ENCODE measurements at regions not wholly inside any gene's neighbourhood (a gene's known extent, or its start where the extent isn't known, plus 50 kb on each side); places are given as distances from the start of the nearest gene placed in this dataset.

GRCh38 chr15:98397419-98397818, 250.9 kb upstream of the IGF1R start:
- no peak overlapping the region for H3K27ac ChIP-seq (ENCODE audit: low read depth, low read length)
- H3K9me3 ChIP-seq (ENCODE audit: control insufficient read depth in 5 of 5, low read length in 5 of 5) = no peaks in the 10 kb centered on the region
- no peak overlapping the region for H3K4me3 ChIP-seq (ENCODE audit: low read depth in 1 of 5, low read length in 5 of 5)
- peaks cover 7 to 16% (median 15%) of the 10 kb centered on the region in 5 donors for H3K4me1 ChIP-seq (ENCODE audit: control insufficient read depth in 5 of 5, insufficient read depth in 5 of 5, low read length in 5 of 5)
- peaks cover 0 to 2% (median 0%) of the 10 kb centered on the region in 5 donors for H3K27me3 ChIP-seq (ENCODE audit: control insufficient read depth in 5 of 5, insufficient read depth in 4 of 5, low read length in 5 of 5)
- no peaks in the 10 kb centered on the region for H3K36me3 ChIP-seq (ENCODE audit: control insufficient read depth in 5 of 5, insufficient read depth in 5 of 5, low read length in 5 of 5)
- no peak overlapping the region for H3K9ac ChIP-seq (ENCODE audit: low read length in 5 of 5)

GRCh38 chr15:98398056-98398455, 250.3 kb upstream of the IGF1R start:
- H3K4me3 ChIP-seq (ENCODE audit: low read depth in 1 of 5, low read length in 5 of 5) = no peak overlapping the region
- H3K27me3 ChIP-seq (ENCODE audit: control insufficient read depth in 5 of 5, insufficient read depth in 4 of 5, low read length in 5 of 5) = peaks cover 0 to 2% (median 0%) of the 10 kb centered on the region in 5 donors
- H3K36me3 ChIP-seq (ENCODE audit: control insufficient read depth in 5 of 5, insufficient read depth in 5 of 5, low read length in 5 of 5) = no peaks in the 10 kb centered on the region
- H3K9me3 ChIP-seq (ENCODE audit: control insufficient read depth in 5 of 5, low read length in 5 of 5) = no peaks in the 10 kb centered on the region
- H3K27ac ChIP-seq (ENCODE audit: low read depth, low read length) = no peak overlapping the region
- H3K9ac ChIP-seq (ENCODE audit: low read length in 5 of 5) = no peak overlapping the region
- H3K4me1 ChIP-seq (ENCODE audit: control insufficient read depth in 5 of 5, insufficient read depth in 5 of 5, low read length in 5 of 5) = peaks cover 7 to 16% (median 15%) of the 10 kb centered on the region in 5 donors

GRCh38 chr15:98398886-98399285, 249.5 kb upstream of the IGF1R start:
- Histone ChIP-seq H3K27me3 (ENCODE audit: control insufficient read depth in 5 of 5, insufficient read depth in 4 of 5, low read length in 5 of 5) (peaks cover 0 to 2% (median 0%) of the 10 kb centered on the region in 5 donors), H3K4me3 (ENCODE audit: low read depth in 1 of 5, low read length in 5 of 5) (no peak overlapping the region), H3K9ac (ENCODE audit: low read length in 5 of 5) (no peak overlapping the region), H3K36me3 (ENCODE audit: control insufficient read depth in 5 of 5, insufficient read depth in 5 of 5, low read length in 5 of 5) (no peaks in the 10 kb centered on the region), H3K4me1 (ENCODE audit: control insufficient read depth in 5 of 5, insufficient read depth in 5 of 5, low read length in 5 of 5) (peaks cover 7 to 16% (median 15%) of the 10 kb centered on the region in 5 donors), H3K27ac (ENCODE audit: low read depth, low read length) (no peak overlapping the region), H3K9me3 (ENCODE audit: control insufficient read depth in 5 of 5, low read length in 5 of 5) (no peaks in the 10 kb centered on the region)

GRCh38 chr15:98400120-98400519, 248.2 kb upstream of the IGF1R start:
- H3K4me3 ChIP-seq (ENCODE audit: low read depth in 1 of 5, low read length in 5 of 5) = no peak overlapping the region
- H3K27ac ChIP-seq (ENCODE audit: low read depth, low read length) = no peak overlapping the region
- H3K9ac ChIP-seq (ENCODE audit: low read length in 5 of 5) = no peak overlapping the region
- peaks cover 7 to 16% (median 15%) of the 10 kb centered on the region in 5 donors for H3K4me1 ChIP-seq (ENCODE audit: control insufficient read depth in 5 of 5, insufficient read depth in 5 of 5, low read length in 5 of 5)
- no peaks in the 10 kb centered on the region for H3K36me3 ChIP-seq (ENCODE audit: control insufficient read depth in 5 of 5, insufficient read depth in 5 of 5, low read length in 5 of 5)
- H3K27me3 ChIP-seq (ENCODE audit: control insufficient read depth in 5 of 5, insufficient read depth in 4 of 5, low read length in 5 of 5) = peaks cover 0 to 2% (median 0%) of the 10 kb centered on the region in 5 donors
- no peaks in the 10 kb centered on the region for H3K9me3 ChIP-seq (ENCODE audit: control insufficient read depth in 5 of 5, low read length in 5 of 5)

- Histone ChIP-seq H3K36me3 (ENCODE audit: control insufficient read depth in 5 of 5, insufficient read depth in 5 of 5, low read length in 5 of 5) (no peaks in the 10 kb centered on the region), H3K4me3 (ENCODE audit: low read depth in 1 of 5, low read length in 5 of 5) (no peak overlapping the region), H3K27ac (ENCODE audit: low read depth, low read length) (no peak overlapping the region), H3K4me1 (ENCODE audit: control insufficient read depth in 5 of 5, insufficient read depth in 5 of 5, low read length in 5 of 5) (peaks cover 7 to 16% (median 15%) of the 10 kb centered on the region in 5 donors), H3K9me3 (ENCODE audit: control insufficient read depth in 5 of 5, low read length in 5 of 5) (no peaks in the 10 kb centered on the region), H3K27me3 (ENCODE audit: control insufficient read depth in 5 of 5, insufficient read depth in 4 of 5, low read length in 5 of 5) (peaks cover 0 to 2% (median 0%) of the 10 kb centered on the region in 5 donors), H3K9ac (ENCODE audit: low read length in 5 of 5) (no peak overlapping the region)
Observed at GRCh38 chr15:98401029-98401428, 247.3 kb upstream of the IGF1R start.

- Histone ChIP-seq H3K4me1 (ENCODE audit: control insufficient read depth in 5 of 5, insufficient read depth in 5 of 5, low read length in 5 of 5) (peaks cover 7 to 16% (median 14%) of the 10 kb centered on the region in 5 donors), H3K27me3 (ENCODE audit: control insufficient read depth in 5 of 5, insufficient read depth in 4 of 5, low read length in 5 of 5) (peaks cover 0 to 2% (median 0%) of the 10 kb centered on the region in 5 donors), H3K27ac (ENCODE audit: low read depth, low read length) (no peak overlapping the region), H3K4me3 (ENCODE audit: low read depth in 1 of 5, low read length in 5 of 5) (no peak overlapping the region), H3K36me3 (ENCODE audit: control insufficient read depth in 5 of 5, insufficient read depth in 5 of 5, low read length in 5 of 5) (no peaks in the 10 kb centered on the region), H3K9me3 (ENCODE audit: control insufficient read depth in 5 of 5, low read length in 5 of 5) (no peaks in the 10 kb centered on the region), H3K9ac (ENCODE audit: low read length in 5 of 5) (no peak overlapping the region)
Observed at GRCh38 chr15:98402486-98402885, 245.9 kb upstream of the IGF1R start.

GRCh38 chr15:98403169-98403568, 245.2 kb upstream of the IGF1R start:
- H3K9me3 ChIP-seq (ENCODE audit: control insufficient read depth in 5 of 5, low read length in 5 of 5) = no peaks in the 10 kb centered on the region
- no peaks in the 10 kb centered on the region for H3K36me3 ChIP-seq (ENCODE audit: control insufficient read depth in 5 of 5, insufficient read depth in 5 of 5, low read length in 5 of 5)
- no peak overlapping the region for H3K27ac ChIP-seq (ENCODE audit: low read depth, low read length)
- peaks cover 7 to 16% (median 14%) of the 10 kb centered on the region in 5 donors for H3K4me1 ChIP-seq (ENCODE audit: control insufficient read depth in 5 of 5, insufficient read depth in 5 of 5, low read length in 5 of 5)
- H3K9ac ChIP-seq (ENCODE audit: low read length in 5 of 5) = no peak overlapping the region
- H3K4me3 ChIP-seq (ENCODE audit: low read depth in 1 of 5, low read length in 5 of 5) = no peak overlapping the region
- H3K27me3 ChIP-seq (ENCODE audit: control insufficient read depth in 5 of 5, insufficient read depth in 4 of 5, low read length in 5 of 5) = peaks cover 0 to 2% (median 0%) of the 10 kb centered on the region in 5 donors

GRCh38 chr15:98403569-98403968, 244.8 kb upstream of the IGF1R start:
- H3K27ac ChIP-seq (ENCODE audit: low read depth, low read length) = no peak overlapping the region
- no peak overlapping the region for H3K9ac ChIP-seq (ENCODE audit: low read length in 5 of 5)
- H3K4me3 ChIP-seq (ENCODE audit: low read depth in 1 of 5, low read length in 5 of 5) = no peak overlapping the region
- H3K36me3 ChIP-seq (ENCODE audit: control insufficient read depth in 5 of 5, insufficient read depth in 5 of 5, low read length in 5 of 5) = no peaks in the 10 kb centered on the region
- H3K27me3 ChIP-seq (ENCODE audit: control insufficient read depth in 5 of 5, insufficient read depth in 4 of 5, low read length in 5 of 5) = peaks cover 0 to 2% (median 0%) of the 10 kb centered on the region in 5 donors
- peaks cover 7 to 16% (median 14%) of the 10 kb centered on the region in 5 donors for H3K4me1 ChIP-seq (ENCODE audit: control insufficient read depth in 5 of 5, insufficient read depth in 5 of 5, low read length in 5 of 5)
- no peaks in the 10 kb centered on the region for H3K9me3 ChIP-seq (ENCODE audit: control insufficient read depth in 5 of 5, low read length in 5 of 5)

- H3K9ac ChIP-seq (ENCODE audit: low read length in 5 of 5) = no peak overlapping the region
- H3K27me3 ChIP-seq (ENCODE audit: control insufficient read depth in 5 of 5, insufficient read depth in 4 of 5, low read length in 5 of 5) = no peaks in the 10 kb centered on the region
- H3K9me3 ChIP-seq (ENCODE audit: control insufficient read depth in 5 of 5, low read length in 5 of 5) = no peaks in the 10 kb centered on the region
Observed at GRCh38 chr15:98405013-98405412, 243.3 kb upstream of the IGF1R start.

GRCh38 chr15:98408231-98408630, 240.1 kb upstream of the IGF1R start:
- Histone ChIP-seq H3K27me3 (ENCODE audit: control insufficient read depth in 5 of 5, insufficient read depth in 4 of 5, low read length in 5 of 5) (no peaks in the 10 kb centered on the region), H3K9me3 (ENCODE audit: control insufficient read depth in 5 of 5, low read length in 5 of 5) (peaks cover 0 to 8% (median 0%) of the 10 kb centered on the region in 5 donors), H3K36me3 (ENCODE audit: control insufficient read depth in 5 of 5, insufficient read depth in 5 of 5, low read length in 5 of 5) (no peaks in the 10 kb centered on the region), H3K4me3 (ENCODE audit: low read depth in 1 of 5, low read length in 5 of 5) (no peak overlapping the region), H3K4me1 (ENCODE audit: control insufficient read depth in 5 of 5, insufficient read depth in 5 of 5, low read length in 5 of 5) (peaks cover 0 to 14% (median 10%) of the 10 kb centered on the region in 5 donors), H3K9ac (ENCODE audit: low read length in 5 of 5) (no peak overlapping the region), H3K27ac (ENCODE audit: low read depth, low read length) (no peak overlapping the region)

More at GRCh38 chr15:98405013-98405412, 243.3 kb upstream of the IGF1R start:
- peaks cover 7 to 16% (median 14%) of the 10 kb centered on the region in 5 donors for H3K4me1 ChIP-seq (ENCODE audit: control insufficient read depth in 5 of 5, insufficient read depth in 5 of 5, low read length in 5 of 5)
- H3K27ac ChIP-seq (ENCODE audit: low read depth, low read length) = no peak overlapping the region
- H3K4me3 ChIP-seq (ENCODE audit: low read depth in 1 of 5, low read length in 5 of 5) = no peak overlapping the region
- H3K36me3 ChIP-seq (ENCODE audit: control insufficient read depth in 5 of 5, insufficient read depth in 5 of 5, low read length in 5 of 5) = no peaks in the 10 kb centered on the region
